MG63 (cell line): ENCODE measurements at regions not wholly inside any gene's neighbourhood (a gene's known extent, or its start where the extent isn't known, plus 50 kb on each side); places are given as distances from the start of the nearest gene placed in this dataset.

Experiments used
- DNase-seq: peaks from one replicate; pipeline ENCODE4 v3.0.0-alpha.2; 2020
- H3K27me3 ChIP-seq: fragments of 250-450 bp; sonication (Bioruptor Pico); 2 replicates; pipeline ENCODE4 v1.5.1; 2020; ENCODE audit warnings: mild to moderate bottlenecking, moderate library complexity
- H3K36me3 ChIP-seq: fragments of 250-450 bp; sonication (Bioruptor Pico); 2 replicates; pipeline ENCODE4 v1.5.1; 2020; ENCODE audit warnings: mild to moderate bottlenecking, moderate library complexity
- H3K4me3 ChIP-seq: fragments of 250-450 bp; sonication (Bioruptor Pico); 2 replicates; pipeline ENCODE4 v1.5.1; 2020; ENCODE audit warnings: mild to moderate bottlenecking, moderate library complexity
- H3K9me3 ChIP-seq: fragments of 250-450 bp; sonication (Bioruptor Pico); 2 replicates; pipeline ENCODE4 v1.5.1; 2020; ENCODE audit warnings: mild to moderate bottlenecking, moderate library complexity

DNA sequence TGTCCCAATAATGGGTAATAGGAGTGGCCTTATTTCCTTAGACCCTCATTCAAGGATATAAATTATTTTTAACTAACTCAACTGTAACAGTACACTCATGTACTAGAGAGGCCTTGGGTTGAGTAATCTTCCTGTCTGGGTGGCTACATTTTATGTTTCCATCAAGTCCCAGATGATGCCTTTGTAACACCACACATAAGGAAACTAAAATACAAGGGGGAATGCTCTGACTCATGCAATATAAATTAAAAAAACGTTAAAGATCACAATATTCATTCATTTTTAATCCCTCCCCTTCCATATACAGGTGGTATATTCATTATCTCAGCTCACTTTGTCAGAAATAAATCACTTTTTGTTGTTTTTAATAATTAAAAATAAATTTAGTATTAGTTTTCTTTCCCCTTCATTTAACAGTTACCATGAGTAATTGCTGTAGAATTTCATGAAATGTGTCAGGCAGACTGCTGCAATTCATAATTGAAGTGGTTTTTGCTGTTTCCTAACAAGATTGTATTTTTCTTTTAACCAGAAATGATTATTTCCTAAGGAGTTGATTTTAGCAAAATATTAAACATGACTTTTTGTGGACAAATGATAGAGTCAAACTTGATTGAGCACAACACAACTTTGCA lies 1403.6 kb downstream of the SUCLG1 start:
- Histone ChIP-seq H3K27me3 (no peaks in the 10 kb centered on the region), H3K4me3 (no peak overlapping the region), H3K9me3 (no peaks in the 10 kb centered on the region), H3K36me3 (no peaks in the 10 kb centered on the region)
- no peak for DNase-seq

DNA sequence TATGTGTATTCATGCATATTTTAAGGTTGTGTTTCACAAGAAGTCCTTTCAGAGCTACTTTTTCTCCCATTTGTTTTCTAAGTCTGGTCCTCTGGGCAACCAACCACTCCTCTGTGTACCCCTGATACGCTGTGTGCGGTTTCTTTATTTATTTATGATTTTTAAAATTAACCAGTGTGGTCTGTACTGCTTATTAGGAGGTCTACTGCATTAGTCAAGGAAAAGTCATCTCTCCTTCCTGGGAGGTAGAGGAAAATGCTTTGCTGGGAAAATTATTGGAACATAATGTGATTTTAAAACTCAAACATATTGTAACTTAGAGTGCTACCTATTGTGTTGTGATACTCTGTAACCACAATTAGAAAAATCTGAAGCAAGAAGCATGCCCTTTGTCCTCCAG lies 1404.3 kb downstream of the SUCLG1 start:
- H3K9me3 ChIP-seq, result no peaks in the 10 kb centered on the region
- no peaks in the 10 kb centered on the region for H3K27me3 ChIP-seq
- H3K4me3 ChIP-seq, result no peak overlapping the region
- DNase-seq, result no peak
- no peaks in the 10 kb centered on the region for H3K36me3 ChIP-seq

DNA sequence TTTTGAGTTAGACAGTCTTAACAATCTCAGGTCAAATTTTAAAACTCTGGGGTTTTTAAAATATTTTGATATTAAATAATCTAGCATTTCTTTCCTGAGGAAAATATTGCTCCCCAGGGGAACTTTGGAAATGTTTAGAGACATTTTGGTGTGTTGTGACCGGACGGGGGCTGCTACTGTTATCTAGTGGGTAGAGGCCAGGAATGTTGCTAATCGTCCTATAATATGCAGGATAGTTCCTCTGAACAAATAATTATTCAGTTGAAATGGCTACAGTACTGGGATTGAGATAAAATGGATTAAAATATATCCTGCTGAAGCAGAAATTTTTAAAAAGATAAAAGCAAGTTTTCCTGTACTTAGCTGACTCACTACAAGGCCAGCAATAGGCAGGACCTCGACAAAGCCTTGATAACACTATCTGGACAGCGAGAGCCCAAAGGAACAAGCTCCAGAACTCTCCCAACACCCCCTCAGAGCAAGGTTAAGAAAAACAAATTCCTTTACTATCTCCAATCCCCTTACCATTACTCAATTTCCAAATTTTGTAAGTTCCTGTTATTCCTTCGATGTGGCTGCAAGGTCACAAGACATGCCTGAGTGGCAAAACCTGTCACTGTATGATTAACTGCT lies 1407.4 kb downstream of the SUCLG1 start:
- Histone ChIP-seq H3K36me3 (no peaks in the 10 kb centered on the region), H3K9me3 (no peaks in the 10 kb centered on the region), H3K4me3 (no peak overlapping the region), H3K27me3 (no peaks in the 10 kb centered on the region)
- no peak for DNase-seq

DNA sequence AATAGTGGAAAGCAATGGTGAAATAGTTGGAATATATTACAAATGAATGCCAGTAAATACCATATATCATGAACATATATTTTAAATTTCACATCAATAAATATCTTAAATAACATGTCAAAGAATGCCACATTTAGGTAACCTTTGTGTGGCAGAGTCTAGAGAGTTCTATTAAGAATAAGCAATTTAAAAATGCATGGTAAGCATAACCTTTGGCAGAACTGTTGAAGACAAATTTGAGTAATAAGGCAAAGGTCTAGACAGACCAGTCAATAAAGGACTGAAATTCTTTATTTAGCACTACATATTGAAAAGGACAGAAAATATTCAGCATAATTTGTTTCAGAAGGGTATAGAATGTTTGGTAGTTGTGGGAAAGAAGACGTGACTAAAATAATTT lies 1417.0 kb downstream of the SUCLG1 start:
- no peak overlapping the region for H3K4me3 ChIP-seq
- no peaks in the 10 kb centered on the region for H3K9me3 ChIP-seq

DNA sequence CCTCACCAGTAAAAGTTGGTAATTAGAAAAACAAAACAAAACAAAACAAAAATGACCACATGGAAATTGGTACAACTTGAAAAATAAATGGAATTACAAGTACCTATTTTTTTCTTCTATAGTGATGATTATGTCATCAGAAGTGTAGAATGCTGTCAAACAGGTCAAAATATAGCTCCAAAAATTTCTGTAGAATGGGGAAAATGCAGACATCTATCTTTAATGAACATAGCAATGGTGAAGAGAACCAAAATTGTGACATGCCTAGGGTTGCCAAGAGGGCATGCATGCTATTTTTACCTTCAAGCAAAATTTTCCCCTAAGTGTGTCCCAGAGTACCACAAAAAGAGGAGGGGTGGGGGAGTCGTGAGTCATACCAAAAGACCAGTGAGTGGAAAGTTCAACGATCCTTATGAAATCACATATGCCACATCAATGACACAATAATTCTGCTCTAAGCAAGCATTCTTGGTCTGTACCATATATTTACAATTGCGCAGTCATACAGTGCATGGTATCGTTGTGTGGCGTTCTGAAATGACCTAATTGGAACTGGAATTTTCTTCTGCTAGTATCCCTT lies 1436.4 kb downstream of the SUCLG1 start:
- no peaks in the 10 kb centered on the region for H3K36me3 ChIP-seq
- no peak for DNase-seq
- H3K27me3 ChIP-seq, result no peaks in the 10 kb centered on the region
- H3K9me3 ChIP-seq, result no peaks in the 10 kb centered on the region
- H3K4me3 ChIP-seq, result no peak overlapping the region

More for the DNA sequence above, 1417.0 kb downstream of the SUCLG1 start:
- H3K27me3 ChIP-seq, result no peaks in the 10 kb centered on the region
- DNase-seq, result no peak
- H3K36me3 ChIP-seq, result no peaks in the 10 kb centered on the region

DNA sequence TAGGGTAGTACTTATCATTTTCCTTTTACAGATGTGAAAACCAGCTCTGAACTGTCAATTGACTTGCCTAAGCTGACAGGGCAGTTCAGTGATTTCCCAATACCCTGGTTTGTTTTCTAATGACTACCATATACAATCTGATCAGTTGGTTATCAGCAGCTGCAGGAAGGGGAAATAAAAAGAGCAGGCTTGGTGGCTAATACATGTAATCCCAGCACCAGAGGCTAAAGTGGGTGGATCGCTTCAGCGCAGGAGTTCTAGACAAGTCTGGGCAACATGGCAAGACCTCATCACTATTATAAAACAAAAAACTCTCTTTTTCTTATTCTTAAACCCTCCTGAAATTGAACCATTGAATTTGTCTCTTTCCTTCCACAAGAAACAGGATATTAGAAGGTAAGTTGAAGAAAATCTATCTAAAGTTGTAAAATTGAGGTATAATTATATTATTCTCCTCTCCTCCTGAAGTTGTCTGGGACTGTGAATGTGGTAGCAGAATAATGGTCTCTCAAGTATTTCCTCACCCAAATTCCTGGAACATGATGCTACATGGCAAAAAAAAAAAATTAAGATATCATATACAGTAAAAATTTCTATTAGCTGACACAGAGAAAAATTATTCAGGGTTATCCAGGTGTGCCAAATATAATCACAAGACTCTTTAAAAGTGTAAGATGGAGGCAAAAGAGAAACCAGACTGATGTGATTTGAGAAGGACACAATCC lies 1441.6 kb downstream of the SUCLG1 start:
- no peaks in the 10 kb centered on the region for H3K9me3 ChIP-seq
- no peak overlapping the region for H3K4me3 ChIP-seq
- H3K27me3 ChIP-seq, result no peaks in the 10 kb centered on the region
- no peak for DNase-seq
- no peaks in the 10 kb centered on the region for H3K36me3 ChIP-seq

DNA sequence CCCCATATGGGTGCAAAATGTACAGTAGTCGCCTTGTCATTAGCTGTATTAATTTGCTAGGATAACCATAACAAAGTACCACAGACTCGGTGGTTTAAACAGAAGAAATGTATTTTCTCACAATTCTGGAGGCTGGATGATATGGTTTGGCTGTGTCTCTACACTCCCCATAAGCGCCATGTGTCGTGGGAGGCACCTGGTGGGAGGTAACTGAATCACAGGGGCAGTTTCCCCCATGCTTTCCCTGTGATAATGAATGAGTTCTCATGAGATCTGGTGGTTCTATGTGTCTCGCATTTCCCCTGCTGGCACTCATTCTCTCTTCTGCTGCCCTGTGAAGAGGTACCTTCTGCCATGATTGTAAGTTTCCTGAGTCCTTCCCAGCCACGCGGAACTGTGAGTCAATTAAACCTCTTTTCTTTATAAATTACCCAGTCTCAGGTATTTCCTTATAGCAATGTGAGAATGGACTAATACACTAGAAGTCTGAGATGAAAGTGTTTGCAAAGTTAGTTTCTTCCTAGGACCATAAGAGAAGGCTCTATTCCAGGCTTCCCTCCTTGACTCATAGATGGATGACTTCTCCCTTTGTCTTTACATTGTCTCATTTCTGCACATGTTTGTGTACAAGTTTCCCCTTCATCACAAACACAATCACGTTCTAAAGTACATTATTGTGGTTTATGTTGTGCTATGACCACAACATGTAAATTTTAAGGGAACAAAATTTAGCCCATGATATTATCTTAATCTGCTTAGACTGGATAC lies 1442.6 kb downstream of the SUCLG1 start:
- DNase-seq, result no peak
- Histone ChIP-seq H3K36me3 (no peaks in the 10 kb centered on the region), H3K27me3 (no peaks in the 10 kb centered on the region), H3K9me3 (no peaks in the 10 kb centered on the region), H3K4me3 (no peak overlapping the region)

DNA sequence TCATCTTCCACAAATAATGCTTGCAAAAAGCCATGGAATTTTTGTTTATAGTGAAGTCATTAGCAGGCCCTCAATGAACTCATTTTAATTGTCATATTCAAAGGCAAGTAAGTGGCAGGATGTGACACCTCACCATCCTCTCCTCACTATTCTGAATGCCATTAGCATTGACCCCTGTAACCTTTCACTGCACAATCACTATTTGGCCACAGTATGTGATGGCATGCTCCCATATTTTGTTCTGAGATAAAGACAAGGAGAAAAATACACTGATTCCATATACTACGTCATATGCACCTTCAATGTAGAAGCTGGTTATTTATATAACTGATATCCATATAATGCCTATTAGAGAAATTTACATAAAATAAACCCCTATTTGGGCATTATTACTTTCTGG lies 1443.2 kb downstream of the SUCLG1 start:
- no peak for DNase-seq
- Histone ChIP-seq H3K4me3 (no peak overlapping the region), H3K9me3 (no peaks in the 10 kb centered on the region), H3K27me3 (no peaks in the 10 kb centered on the region), H3K36me3 (no peaks in the 10 kb centered on the region)

DNA sequence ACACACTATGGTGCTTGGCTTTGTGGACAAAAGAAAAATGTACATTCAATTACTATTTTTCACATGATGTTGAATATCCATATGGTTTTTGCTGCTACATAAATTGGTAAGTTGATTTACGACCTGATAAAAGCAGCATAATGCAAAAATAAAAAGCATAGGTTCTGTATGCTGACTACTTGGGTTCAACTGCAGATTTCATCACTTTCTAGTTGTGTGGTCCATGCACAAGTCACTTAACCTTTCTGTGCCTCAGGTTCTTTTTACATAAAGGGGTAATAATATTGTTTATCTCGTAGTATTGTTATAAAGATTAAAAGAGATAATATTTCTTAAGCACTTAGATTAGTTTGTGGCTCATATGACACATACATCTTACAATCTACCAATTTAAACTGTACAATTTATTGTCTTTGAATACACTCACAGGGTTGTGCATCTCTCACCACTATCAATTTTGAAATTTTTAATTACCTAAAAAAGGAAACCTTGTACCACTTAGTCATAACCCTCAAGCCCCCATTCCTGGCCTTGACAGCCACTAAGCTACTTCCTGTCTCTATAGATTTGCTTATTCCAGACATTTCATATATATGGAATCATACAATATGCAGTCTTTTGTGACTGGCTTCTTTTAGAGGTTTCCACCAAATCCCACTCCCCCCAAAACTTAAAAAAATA lies 1443.9 kb downstream of the SUCLG1 start:
- H3K36me3 ChIP-seq, result no peaks in the 10 kb centered on the region
- no peak for DNase-seq
- no peak overlapping the region for H3K4me3 ChIP-seq
- H3K9me3 ChIP-seq, result no peaks in the 10 kb centered on the region
- no peaks in the 10 kb centered on the region for H3K27me3 ChIP-seq

DNA sequence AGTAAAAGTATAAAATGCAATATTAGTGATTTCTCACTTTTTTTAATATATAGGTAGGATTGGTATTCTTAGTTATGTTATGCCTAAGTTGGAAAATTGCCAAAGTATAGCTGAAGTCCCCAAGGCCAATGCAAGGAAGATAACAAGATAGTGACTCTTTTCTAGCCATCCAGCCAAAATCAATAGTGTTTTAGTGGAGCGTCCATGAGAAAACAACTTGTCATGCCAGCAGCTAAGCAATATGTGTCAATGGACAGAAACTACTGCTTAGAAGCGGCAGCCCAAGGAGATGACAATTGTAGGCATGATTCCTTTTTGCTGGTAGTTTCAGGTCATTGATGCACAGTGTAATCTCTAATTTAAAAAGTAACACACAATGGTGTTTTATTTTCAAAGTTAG lies 1444.6 kb downstream of the SUCLG1 start:
- no peaks in the 10 kb centered on the region for H3K36me3 ChIP-seq
- no peak overlapping the region for H3K4me3 ChIP-seq
- no peaks in the 10 kb centered on the region for H3K27me3 ChIP-seq
- DNase-seq, result no peak
- no peaks in the 10 kb centered on the region for H3K9me3 ChIP-seq

DNA sequence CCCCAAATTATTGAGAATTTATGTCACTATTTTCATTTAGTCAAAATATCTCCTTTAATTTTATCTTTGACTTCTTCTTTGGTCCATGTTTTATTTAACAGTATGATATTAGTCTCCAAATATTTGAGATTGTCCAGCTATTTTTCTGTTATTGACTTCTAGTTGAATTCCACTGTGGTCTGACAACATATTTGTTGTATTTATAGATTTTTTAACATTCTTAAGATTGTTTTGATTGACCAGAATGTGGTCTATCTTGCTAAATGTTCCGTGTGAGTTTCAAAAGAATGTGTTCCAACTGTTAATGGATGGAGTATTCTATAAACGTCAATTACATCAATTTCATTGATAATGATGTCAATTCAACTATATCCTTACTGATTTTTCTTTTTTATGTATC lies 1452.1 kb downstream of the SUCLG1 start:
- H3K9me3 ChIP-seq, result no peaks in the 10 kb centered on the region
- no peaks in the 10 kb centered on the region for H3K27me3 ChIP-seq
- no peaks in the 10 kb centered on the region for H3K36me3 ChIP-seq
- no peak for DNase-seq
- no peak overlapping the region for H3K4me3 ChIP-seq

DNA sequence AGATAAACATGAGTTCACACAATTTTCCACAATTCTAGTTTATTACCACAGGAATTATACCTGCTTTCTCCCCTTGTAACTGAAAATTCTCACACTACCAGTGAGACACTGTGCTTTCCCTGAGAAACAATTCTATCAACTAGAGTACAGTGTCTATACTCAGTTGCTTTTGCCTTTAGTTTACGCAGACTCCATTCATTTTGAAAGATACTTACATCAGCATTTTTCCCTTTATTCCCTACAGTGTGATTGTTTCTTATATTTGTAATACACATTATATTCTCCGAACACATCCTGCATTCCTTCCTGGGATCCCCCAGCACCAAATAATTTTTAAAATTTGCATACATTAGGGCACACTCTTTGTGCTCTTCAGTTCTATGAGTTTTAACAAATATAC lies 1455.5 kb downstream of the SUCLG1 start:
- no peaks in the 10 kb centered on the region for H3K27me3 ChIP-seq

DNA sequence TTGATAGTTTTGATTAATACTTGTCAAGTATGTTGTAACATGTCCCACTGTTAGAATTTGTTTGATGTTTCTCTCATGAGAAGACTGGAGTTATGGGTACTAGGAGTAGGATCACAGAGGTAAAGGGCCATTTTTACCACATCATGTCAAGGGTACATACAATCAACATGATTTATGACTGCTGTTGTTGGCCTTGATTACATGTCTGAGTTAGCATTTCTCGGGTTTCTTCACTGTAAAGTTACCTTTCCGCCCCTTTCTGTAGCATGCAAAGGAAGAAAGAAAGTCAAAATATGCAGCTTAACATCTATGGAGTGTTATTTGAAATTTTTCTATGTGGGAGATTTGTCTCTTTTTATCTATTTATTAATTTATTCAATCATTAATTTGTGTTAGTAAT lies 1456.4 kb downstream of the SUCLG1 start:
- Histone ChIP-seq H3K4me3 (no peak overlapping the region), H3K36me3 (no peaks in the 10 kb centered on the region), H3K9me3 (no peaks in the 10 kb centered on the region), H3K27me3 (no peaks in the 10 kb centered on the region)
- no peak for DNase-seq

More for the DNA sequence above, 1455.5 kb downstream of the SUCLG1 start:
- Histone ChIP-seq H3K36me3 (no peaks in the 10 kb centered on the region), H3K9me3 (no peaks in the 10 kb centered on the region), H3K4me3 (no peak overlapping the region)
- no peak for DNase-seq

DNA sequence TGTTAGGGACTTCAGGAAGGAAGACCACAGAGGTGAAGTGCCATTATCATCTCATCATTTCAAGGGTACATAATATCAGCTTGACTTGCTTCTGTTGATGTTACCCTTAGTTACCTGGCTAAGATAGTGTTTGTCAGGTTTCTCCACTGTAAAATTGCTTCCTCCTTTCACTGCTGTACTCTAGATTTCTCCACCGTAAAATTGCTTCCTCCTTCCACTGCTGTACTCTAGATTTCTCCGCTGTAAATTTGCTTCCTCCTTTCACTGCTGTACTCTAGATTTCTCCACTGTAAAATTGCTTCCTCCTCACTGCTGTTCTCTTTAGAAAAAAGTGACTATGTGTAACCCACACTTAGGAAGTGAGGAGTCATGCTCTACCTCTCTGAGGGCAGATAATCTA lies 1460.3 kb downstream of the SUCLG1 start:
- Histone ChIP-seq H3K36me3 (no peaks in the 10 kb centered on the region), H3K4me3 (no peak overlapping the region), H3K27me3 (no peaks in the 10 kb centered on the region), H3K9me3 (no peaks in the 10 kb centered on the region)
- no peak for DNase-seq

DNA sequence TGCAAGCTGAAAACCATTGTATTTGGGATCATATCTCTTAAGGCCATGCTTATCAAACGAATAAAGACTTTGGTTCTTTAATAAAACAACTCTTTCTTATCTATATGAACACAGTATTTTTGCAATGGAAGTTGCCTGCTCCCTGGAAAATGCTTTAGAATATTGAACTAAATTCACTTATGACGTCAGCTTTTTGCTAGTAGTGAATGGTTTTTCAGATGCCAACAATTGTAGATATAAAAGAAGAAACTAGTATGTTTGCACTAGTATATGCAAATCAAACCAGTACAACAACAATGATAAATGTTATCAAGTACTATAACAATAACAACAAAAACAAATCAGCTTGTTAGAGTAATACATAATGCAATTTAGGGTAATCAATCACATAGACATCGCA lies 1462.9 kb downstream of the SUCLG1 start:
- DNase-seq, result no peak
- H3K9me3 ChIP-seq, result no peaks in the 10 kb centered on the region
- no peaks in the 10 kb centered on the region for H3K36me3 ChIP-seq
- no peak overlapping the region for H3K4me3 ChIP-seq
- H3K27me3 ChIP-seq, result no peaks in the 10 kb centered on the region

DNA sequence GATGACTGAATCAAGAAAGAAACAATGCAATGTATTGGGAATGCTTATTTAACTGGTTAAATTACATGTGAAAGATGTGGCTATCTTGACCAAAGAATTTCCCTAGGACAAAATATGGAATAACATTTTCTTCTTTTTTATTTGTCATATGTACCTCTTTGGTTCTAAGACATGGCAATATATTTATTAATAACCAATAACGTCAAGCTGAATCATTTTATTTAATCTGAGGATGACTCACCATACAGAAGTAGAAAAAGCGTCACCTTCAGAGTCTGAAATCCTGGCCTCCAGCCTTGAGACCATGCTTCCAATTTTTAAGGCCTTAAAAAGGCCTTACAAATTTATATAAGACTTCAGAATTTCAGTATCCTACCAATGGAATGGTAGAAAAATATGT lies 1464.9 kb downstream of the SUCLG1 start:
- Histone ChIP-seq H3K9me3 (no peaks in the 10 kb centered on the region), H3K27me3 (no peaks in the 10 kb centered on the region)
- no peak for DNase-seq

More for the DNA sequence above, 1464.9 kb downstream of the SUCLG1 start:
- no peak overlapping the region for H3K4me3 ChIP-seq
- no peaks in the 10 kb centered on the region for H3K36me3 ChIP-seq
